BE2C (cell line): ENCODE measurements at regions not wholly inside any gene's neighbourhood (a gene's known extent, or its start where the extent isn't known, plus 50 kb on each side); places are given as distances from the start of the nearest gene placed in this dataset.
A peak's percentile ranks its signal among the peaks of the same experiment; 100 is the strongest.

ENCODE experiments used
- DNase-seq: peaks from one replicate; pipeline ENCODE4 v3.0.0-alpha.2; 2020
- H3K27me3 ChIP-seq: fragments of 250-450 bp; sonication (Bioruptor Pico); 2 replicates; pipeline ENCODE4 v1.5.1; 2020; ENCODE audit warnings: mild to moderate bottlenecking
- H3K36me3 ChIP-seq: fragments of 250-450 bp; sonication (Bioruptor Pico); 2 replicates; pipeline ENCODE4 v1.5.1; 2020; ENCODE audit warnings: mild to moderate bottlenecking
- H3K4me1 ChIP-seq: fragments of 250-450 bp; sonication (Bioruptor Pico); 2 replicates; pipeline ENCODE4 v1.5.1; 2020
- H3K4me3 ChIP-seq: 2 replicates; pipeline ENCODE4 v1.5.1; 2011; ENCODE audit warnings: low read depth, low read length
- H3K9me3 ChIP-seq: fragments of 250-450 bp; sonication (Bioruptor Pico); 2 replicates; pipeline ENCODE4 v1.5.1; 2020
- TF ChIP-seq, protein P1 (sequence below): IDR thresholded peaks from 2 replicates; pipeline ENCODE4 v1.5.1; 2012; ENCODE audit warnings: mild to moderate bottlenecking, low read depth, low read length

DNA sequence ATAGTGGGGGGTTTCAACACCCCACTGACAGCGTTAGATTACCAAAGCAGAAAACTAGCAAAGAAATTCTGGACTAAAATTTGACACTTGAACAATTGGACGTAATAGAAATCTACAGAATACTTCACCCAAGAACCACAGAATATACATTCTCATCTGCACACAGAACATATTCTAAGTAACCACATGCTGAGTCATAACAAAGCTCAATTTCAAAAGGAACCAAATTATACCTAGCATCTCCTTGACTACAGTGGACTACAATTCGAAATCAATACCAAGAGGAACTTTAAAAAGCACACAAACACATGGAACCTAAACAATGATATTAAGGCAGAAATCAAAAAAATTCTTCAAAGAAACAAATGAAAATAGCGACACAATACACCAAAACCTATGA, 871.6 kb upstream of the MDGA2 start:
- H3K27me3 ChIP-seq = no peaks in the 10 kb centered on the region
- DNase-seq = no peak
- no peaks in the 10 kb centered on the region for H3K36me3 ChIP-seq
- TF ChIP-seq, protein P1, sequence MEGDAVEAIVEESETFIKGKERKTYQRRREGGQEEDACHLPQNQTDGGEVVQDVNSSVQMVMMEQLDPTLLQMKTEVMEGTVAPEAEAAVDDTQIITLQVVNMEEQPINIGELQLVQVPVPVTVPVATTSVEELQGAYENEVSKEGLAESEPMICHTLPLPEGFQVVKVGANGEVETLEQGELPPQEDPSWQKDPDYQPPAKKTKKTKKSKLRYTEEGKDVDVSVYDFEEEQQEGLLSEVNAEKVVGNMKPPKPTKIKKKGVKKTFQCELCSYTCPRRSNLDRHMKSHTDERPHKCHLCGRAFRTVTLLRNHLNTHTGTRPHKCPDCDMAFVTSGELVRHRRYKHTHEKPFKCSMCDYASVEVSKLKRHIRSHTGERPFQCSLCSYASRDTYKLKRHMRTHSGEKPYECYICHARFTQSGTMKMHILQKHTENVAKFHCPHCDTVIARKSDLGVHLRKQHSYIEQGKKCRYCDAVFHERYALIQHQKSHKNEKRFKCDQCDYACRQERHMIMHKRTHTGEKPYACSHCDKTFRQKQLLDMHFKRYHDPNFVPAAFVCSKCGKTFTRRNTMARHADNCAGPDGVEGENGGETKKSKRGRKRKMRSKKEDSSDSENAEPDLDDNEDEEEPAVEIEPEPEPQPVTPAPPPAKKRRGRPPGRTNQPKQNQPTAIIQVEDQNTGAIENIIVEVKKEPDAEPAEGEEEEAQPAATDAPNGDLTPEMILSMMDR = no peak
- H3K9me3 ChIP-seq = no peaks in the 10 kb centered on the region
- H3K4me3 ChIP-seq = no peak overlapping the region
- no peaks in the 10 kb centered on the region for H3K4me1 ChIP-seq

DNA sequence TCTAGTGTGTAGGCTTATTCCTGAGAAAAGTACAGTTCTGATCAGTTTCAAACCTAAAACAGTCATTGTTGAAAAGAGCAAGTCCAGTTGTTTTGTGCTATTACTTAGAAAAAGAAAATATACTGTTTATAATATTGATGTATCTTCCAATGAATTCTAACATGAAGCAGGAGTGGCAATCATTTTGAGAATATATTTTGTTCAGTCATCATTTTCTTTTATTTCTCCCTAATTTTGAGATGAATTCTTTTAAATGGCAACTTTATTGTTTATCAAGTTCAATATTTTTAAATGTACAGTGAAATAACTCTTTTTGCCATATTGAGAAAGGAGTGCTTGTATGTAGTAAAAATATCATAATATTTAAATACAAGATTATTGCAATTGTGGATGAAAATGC, 862.2 kb upstream of the MDGA2 start:
- Histone ChIP-seq H3K9me3 (no peaks in the 10 kb centered on the region), H3K27me3 (no peaks in the 10 kb centered on the region), H3K36me3 (no peaks in the 10 kb centered on the region), H3K4me1 (no peaks in the 10 kb centered on the region), H3K4me3 (no peak overlapping the region)
- TF ChIP-seq, protein P1 = no peak
- no peak for DNase-seq

DNA sequence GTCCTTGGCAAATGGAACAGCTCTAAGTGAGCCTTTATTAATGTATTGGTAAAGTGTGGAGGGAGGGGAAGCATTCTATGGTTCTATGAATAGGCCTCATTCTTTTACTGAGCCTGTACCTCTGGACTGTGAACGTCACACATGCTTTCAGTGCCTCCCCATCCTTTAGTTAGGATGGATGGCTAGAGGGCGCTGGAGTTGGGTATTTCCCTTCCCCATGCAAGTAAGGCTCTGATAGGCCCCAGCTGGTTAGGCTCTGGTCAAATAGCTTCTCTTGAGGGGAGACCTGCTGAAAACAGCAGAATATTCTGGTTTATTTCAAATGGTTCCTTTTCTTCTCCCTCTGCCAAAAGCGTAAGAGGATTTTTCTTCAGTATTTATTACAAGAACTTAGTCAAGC, 860.9 kb upstream of the MDGA2 start:
- no peaks in the 10 kb centered on the region for H3K27me3 ChIP-seq
- no peak overlapping the region for H3K4me3 ChIP-seq
- TF ChIP-seq, protein P1 = no peak
- no peaks in the 10 kb centered on the region for H3K36me3 ChIP-seq
- DNase-seq = peak; percentile 5
- H3K9me3 ChIP-seq = no peaks in the 10 kb centered on the region
- no peaks in the 10 kb centered on the region for H3K4me1 ChIP-seq

DNA sequence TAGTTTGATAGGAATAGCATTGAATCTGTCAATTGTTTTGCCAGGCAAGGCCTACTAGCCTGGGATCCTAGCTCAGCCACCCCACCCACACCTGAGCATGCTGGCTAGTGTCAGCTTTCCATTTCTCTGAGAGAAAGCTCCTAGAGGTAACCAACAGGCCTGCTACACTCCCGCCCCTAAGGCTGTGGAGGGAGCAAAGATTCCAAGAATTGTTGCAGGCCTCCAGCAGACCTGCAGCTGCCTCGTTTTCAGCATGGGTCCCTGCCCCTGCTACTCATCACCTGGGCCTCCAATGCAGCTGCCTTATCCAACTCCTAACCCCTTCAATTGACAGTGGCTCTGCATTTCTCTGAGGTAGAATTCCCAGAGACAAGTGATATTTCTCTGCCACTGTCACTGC, 852.4 kb upstream of the MDGA2 start:
- no peak for DNase-seq
- H3K36me3 ChIP-seq = no peaks in the 10 kb centered on the region
- H3K27me3 ChIP-seq = no peaks in the 10 kb centered on the region
- TF ChIP-seq, protein P1 = no peak
- no peaks in the 10 kb centered on the region for H3K4me1 ChIP-seq
- H3K4me3 ChIP-seq = no peak overlapping the region
- H3K9me3 ChIP-seq = no peaks in the 10 kb centered on the region

DNA sequence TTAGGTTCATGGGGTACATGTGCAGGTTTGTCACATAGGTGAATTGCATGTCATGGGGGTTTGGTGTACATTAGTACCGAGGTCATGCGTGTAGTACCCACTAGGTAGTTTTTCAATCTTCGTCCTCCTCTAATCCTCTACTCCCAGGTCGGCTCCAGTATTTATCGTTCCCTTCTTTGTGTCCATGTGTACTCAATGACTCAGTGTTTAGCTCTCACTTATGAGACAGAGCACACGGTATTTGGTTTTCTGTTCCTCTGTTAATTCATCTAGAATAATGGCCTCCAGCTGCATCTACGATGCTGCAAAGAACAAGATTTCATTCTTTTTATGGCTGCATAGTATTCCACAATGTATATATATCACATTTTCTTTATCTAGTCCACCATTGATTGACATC, 850.9 kb upstream of the MDGA2 start:
- no peaks in the 10 kb centered on the region for H3K27me3 ChIP-seq
- H3K4me1 ChIP-seq = no peaks in the 10 kb centered on the region
- no peak for DNase-seq
- no peaks in the 10 kb centered on the region for H3K9me3 ChIP-seq
- H3K36me3 ChIP-seq = no peaks in the 10 kb centered on the region
- TF ChIP-seq, protein P1 = no peak
- H3K4me3 ChIP-seq = no peak overlapping the region

DNA sequence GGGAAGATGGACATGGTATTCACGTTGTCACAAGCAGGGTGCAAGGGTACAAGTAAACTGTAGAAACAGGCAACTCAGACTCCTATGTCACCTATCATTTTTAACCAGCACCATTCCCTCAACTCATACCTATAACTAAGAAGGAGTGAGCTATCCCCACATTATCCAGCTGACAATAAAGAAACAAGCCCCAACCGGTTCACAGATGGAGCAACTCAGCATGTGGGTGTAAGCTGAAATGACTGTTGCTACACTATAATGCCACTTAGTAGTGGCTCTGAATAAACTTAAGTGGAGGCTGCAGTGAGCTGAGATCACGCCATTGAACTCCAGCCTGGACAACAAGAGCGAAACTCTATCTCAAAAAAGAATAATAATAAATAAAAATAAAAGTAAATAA, 829.5 kb upstream of the MDGA2 start:
- Histone ChIP-seq H3K36me3 (no peaks in the 10 kb centered on the region), H3K4me3 (no peak overlapping the region), H3K4me1 (no peaks in the 10 kb centered on the region), H3K27me3 (no peaks in the 10 kb centered on the region), H3K9me3 (no peaks in the 10 kb centered on the region)
- DNase-seq = no peak
- TF ChIP-seq, protein P1 = no peak
